Suprapubic skin (tissue), 4 donors: ENCODE measurements at regions not wholly inside any gene's neighbourhood (a gene's known extent, or its start where the extent isn't known, plus 50 kb on each side); places are given as distances from the start of the nearest gene placed in this dataset.
"Not testable (repeated sequence)": the region's sequence is repeated elsewhere in the genome, so short reads cannot be mapped to it uniquely, and the experiment has no call there.

Experiments
- DNase-seq, 2 donors: peaks; one replicate each; pipeline ENCODE4 v3.0.0-alpha.2; 2019; ENCODE audit warnings: low spot score in 2 of 2
- H3K27ac ChIP-seq: fragments of 200-600 bp; sonication (generic); one replicate; pipeline ENCODE4 v1.5.1; 2019
- H3K27me3 ChIP-seq: fragments of 200-600 bp; sonication (generic); one replicate; pipeline ENCODE4 v1.5.1; 2019
- H3K36me3 ChIP-seq: fragments of 200-600 bp; sonication (generic); one replicate; pipeline ENCODE4 v1.5.1; 2019
- H3K4me1 ChIP-seq: fragments of 200-600 bp; sonication (generic); one replicate; pipeline ENCODE4 v1.5.1; 2019
- H3K4me3 ChIP-seq: fragments of 200-600 bp; sonication (generic); one replicate; pipeline ENCODE4 v1.5.1; 2019; ENCODE audit warnings: mild to moderate bottlenecking
- H3K9me3 ChIP-seq: fragments of 200-600 bp; sonication (generic); one replicate; pipeline ENCODE4 v1.5.1; 2019
- EP300 ChIP-seq: sonication (generic); formaldehyde crosslinking; IDR thresholded peaks from one replicate; pipeline ENCODE4 v1.6.1; 2017; ENCODE audit warnings: antibody characterized with exemption
- POLR2A ChIP-seq, 2 donors: fragments of 450-650 bp; IDR thresholded peaks; one replicate each; pipeline ENCODE4 v1.6.1; 2017; ENCODE audit warnings: antibody characterized with exemption in 2 of 2, mild to moderate bottlenecking in 2 of 2, moderate library complexity in 2 of 2
- POLR2AphosphoS5 ChIP-seq, 3 donors: sonication (generic); formaldehyde crosslinking; IDR thresholded peaks; one replicate each; pipeline ENCODE4 v1.6.1; 2017; ENCODE audit warnings: antibody characterized with exemption in 3 of 3
- WGBS: methylation state at CpG from one replicate; pipeline ENCODE4 v1.1.5; 2018; 5-methylcytosine and 5-hydroxymethylcytosine counted together
- TF ChIP-seq, protein P1 (sequence below), 2 donors: fragments of 200-600 bp in 1 of 2; fragments of 450-650 bp in 1 of 2; sonication (generic) in 1 of 2; IDR thresholded peaks; one replicate each; pipeline ENCODE4 v1.5.1; 2016 to 2019; ENCODE audit warnings: antibody characterized with exemption in 2 of 2, mild to moderate bottlenecking in 1 of 2, moderate library complexity in 1 of 2

DNA sequence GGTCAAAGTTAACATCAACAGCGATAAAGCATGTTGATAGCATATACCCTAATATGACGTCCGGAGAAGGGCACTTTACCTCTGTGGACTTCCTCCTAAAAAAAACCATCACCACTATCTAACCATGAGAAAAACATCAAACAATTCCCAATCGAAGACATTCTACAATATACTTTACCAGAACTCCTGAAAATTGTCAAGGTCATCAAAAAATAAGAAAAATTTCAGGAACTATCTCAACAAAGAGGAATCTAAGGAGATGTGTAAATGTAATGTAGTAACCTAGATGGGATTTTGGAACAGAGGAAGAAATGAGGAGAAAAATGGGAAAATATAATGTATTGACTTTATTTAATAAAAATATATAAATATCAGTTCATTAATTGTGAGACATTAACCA, 1026.8 kb upstream of the MIR17HG start:
- no peak for DNase-seq
- no peaks in the 10 kb centered on the region for H3K36me3 ChIP-seq
- no peaks in the 10 kb centered on the region for H3K27me3 ChIP-seq
- H3K27ac ChIP-seq: no peak overlapping the region
- H3K9me3 ChIP-seq: no peaks in the 10 kb centered on the region
- H3K4me1 ChIP-seq: no peaks in the 10 kb centered on the region
- TF ChIP-seq POLR2A (IDR thresholded peaks at IDR 0.05): no peak
- TF ChIP-seq, protein P1, sequence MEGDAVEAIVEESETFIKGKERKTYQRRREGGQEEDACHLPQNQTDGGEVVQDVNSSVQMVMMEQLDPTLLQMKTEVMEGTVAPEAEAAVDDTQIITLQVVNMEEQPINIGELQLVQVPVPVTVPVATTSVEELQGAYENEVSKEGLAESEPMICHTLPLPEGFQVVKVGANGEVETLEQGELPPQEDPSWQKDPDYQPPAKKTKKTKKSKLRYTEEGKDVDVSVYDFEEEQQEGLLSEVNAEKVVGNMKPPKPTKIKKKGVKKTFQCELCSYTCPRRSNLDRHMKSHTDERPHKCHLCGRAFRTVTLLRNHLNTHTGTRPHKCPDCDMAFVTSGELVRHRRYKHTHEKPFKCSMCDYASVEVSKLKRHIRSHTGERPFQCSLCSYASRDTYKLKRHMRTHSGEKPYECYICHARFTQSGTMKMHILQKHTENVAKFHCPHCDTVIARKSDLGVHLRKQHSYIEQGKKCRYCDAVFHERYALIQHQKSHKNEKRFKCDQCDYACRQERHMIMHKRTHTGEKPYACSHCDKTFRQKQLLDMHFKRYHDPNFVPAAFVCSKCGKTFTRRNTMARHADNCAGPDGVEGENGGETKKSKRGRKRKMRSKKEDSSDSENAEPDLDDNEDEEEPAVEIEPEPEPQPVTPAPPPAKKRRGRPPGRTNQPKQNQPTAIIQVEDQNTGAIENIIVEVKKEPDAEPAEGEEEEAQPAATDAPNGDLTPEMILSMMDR (IDR thresholded peaks at IDR 0.05): no peak
- no peak for TF ChIP-seq POLR2AphosphoS5 (IDR thresholded peaks at IDR 0.05)
- 84% methylated on average over 4 of the region's 4 CpGs for WGBS
- H3K4me3 ChIP-seq: no peak overlapping the region

DNA sequence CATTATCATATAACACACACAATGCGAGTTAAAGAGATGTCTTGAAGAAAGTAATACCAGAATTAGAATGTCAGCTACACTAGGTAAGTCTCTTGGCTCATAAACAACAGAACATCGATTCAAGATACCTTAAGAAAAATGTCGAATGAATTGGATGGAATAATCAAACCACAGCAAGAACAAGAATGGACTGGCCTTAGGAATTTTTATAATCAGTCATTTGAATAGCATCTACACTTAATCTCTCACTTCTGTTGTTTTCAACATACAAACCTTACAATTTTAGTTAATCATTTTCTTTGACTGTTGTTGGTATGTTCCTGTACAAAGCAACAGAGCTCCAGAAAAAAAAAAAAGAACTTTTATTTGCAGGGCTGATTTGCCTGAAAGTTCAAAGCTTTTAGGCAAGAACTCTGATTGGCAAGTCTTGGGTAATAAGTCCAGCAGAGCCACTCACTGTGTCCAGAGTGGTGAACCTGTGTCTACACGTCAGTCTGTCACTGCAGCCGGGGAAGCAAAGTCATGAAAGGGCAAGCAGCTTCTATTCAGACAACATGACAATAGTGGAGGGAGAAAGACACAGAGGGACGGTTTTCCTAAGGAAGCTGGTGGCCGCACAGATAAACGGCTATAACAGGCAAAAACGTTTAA, 1026.1 kb upstream of the MIR17HG start:
- no peaks in the 10 kb centered on the region for H3K9me3 ChIP-seq
- no peak overlapping the region for H3K27ac ChIP-seq
- WGBS: 67% methylated on average over 9 of the region's 9 CpGs
- H3K4me3 ChIP-seq: no peak overlapping the region
- DNase-seq: no peak
- H3K27me3 ChIP-seq: no peaks in the 10 kb centered on the region
- no peak for TF ChIP-seq POLR2AphosphoS5 (IDR thresholded peaks at IDR 0.05)
- TF ChIP-seq, protein P1 (IDR thresholded peaks at IDR 0.05): no peak
- no peak for TF ChIP-seq EP300
- no peak for TF ChIP-seq POLR2A (IDR thresholded peaks at IDR 0.05)
- no peaks in the 10 kb centered on the region for H3K4me1 ChIP-seq
- H3K36me3 ChIP-seq: no peaks in the 10 kb centered on the region

DNA sequence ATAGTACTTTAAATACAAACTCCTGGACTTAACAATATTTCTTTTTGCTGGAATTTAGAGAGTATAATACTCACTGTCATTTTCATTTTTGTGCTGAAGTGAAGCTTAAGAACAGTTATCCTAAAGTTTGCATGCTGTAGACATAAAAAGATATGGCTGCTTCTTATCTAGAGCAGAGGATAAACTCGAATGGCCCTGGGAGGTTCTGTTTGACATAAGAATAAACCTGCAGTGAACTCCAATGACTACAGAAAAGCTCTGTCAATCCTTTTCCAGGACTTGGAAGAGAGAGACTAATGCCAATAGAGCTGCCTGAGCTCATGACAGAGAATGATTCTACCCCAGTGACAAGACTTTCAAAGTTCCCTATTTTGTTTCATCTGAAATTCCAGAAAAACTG, 1017.8 kb upstream of the MIR17HG start:
- Histone ChIP-seq H3K27me3 (no peaks in the 10 kb centered on the region), H3K4me3 (no peak overlapping the region), H3K9me3 (no peaks in the 10 kb centered on the region), H3K4me1 (no peaks in the 10 kb centered on the region), H3K27ac (no peak overlapping the region), H3K36me3 (no peaks in the 10 kb centered on the region)
- WGBS: 42% methylated on average over 1 of the region's 1 CpG
- no peak for TF ChIP-seq EP300
- TF ChIP-seq, protein P1 (IDR thresholded peaks at IDR 0.05): no peak
- no peak for TF ChIP-seq POLR2AphosphoS5 (IDR thresholded peaks at IDR 0.05)
- no peak for TF ChIP-seq POLR2A (IDR thresholded peaks at IDR 0.05)
- DNase-seq: no peak

DNA sequence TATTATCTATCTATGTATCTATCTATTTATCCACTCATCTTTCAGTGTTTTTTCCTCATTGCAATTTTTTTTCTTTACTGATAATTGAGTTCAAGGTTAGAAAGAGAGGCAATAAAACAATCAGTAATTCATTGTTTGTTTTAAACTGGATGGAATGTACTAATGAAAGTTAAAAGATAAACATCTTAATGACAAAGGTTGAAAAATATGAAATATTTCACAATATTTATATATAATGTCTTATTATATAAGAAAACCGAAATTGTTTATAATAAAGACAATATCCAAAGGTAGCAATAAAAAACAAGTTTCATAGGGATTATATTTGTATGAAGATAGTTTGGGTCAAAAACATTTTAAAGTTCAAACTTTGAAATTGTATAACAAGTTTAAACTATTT, 1015.5 kb upstream of the MIR17HG start:
- H3K4me1 ChIP-seq: no peaks in the 10 kb centered on the region
- H3K4me3 ChIP-seq: no peak overlapping the region
- no peak overlapping the region for H3K27ac ChIP-seq
- no peaks in the 10 kb centered on the region for H3K9me3 ChIP-seq
- no peak for DNase-seq
- TF ChIP-seq POLR2AphosphoS5 (IDR thresholded peaks at IDR 0.05) (no peak), EP300 (no peak), POLR2A (IDR thresholded peaks at IDR 0.05) (no peak)
- TF ChIP-seq, protein P1 (IDR thresholded peaks at IDR 0.05): no peak
- WGBS: 83% methylated on average over 1 of the region's 1 CpG
- no peaks in the 10 kb centered on the region for H3K36me3 ChIP-seq
- H3K27me3 ChIP-seq: no peaks in the 10 kb centered on the region

DNA sequence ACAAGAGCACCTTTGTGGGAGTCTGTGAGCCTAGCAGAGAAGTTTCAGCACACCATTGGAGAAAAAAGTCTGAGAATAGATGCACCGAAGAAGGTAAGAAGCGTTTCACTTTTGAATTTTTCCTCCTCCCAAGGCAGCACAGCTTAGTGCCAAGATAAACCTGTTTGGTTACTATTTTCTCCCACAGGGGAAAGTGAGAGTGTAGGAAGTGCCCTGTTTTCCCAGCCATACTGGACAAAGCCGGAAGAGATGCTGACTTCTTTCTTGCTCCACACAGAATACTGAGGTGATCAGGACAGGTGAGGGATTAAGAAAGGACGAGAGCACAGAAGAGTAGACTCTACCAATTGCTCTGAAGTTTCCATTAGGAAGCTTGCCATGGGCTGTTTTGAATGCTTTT, 1011.0 kb upstream of the MIR17HG start:
- Histone ChIP-seq H3K4me1 (no peaks in the 10 kb centered on the region), H3K27ac (no peak overlapping the region), H3K4me3 (no peak overlapping the region), H3K27me3 (no peaks in the 10 kb centered on the region), H3K36me3 (no peaks in the 10 kb centered on the region), H3K9me3 (no peaks in the 10 kb centered on the region)
- 45% methylated on average over 4 of the region's 4 CpGs for WGBS
- TF ChIP-seq EP300 (no peak), POLR2A (IDR thresholded peaks at IDR 0.05) (no peak), POLR2AphosphoS5 (IDR thresholded peaks at IDR 0.05) (no peak)
- TF ChIP-seq, protein P1 (IDR thresholded peaks at IDR 0.05): no peak
- no peak for DNase-seq

DNA sequence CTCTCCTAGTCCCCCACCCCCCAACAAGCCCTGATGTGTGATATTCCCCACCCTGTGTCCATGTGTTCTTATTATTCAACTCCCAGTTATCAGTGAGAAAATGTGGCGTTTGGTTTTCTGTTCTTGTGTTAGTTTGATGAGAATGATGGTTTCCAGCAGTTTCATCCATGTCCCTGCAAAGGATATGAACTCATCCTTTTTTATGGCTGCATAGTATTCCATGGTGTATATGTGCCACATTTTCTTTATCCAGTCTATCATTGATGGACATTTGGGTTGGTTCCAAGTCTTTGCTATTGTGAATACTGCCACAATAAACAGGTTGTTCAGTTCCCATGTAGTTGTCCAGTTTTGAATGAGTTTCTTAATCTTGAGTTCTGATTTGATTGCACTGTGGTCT, 1006.1 kb upstream of the MIR17HG start:
- H3K4me3 ChIP-seq, H3K9me3 ChIP-seq, H3K27me3 ChIP-seq, DNase-seq, H3K36me3 ChIP-seq, H3K27ac ChIP-seq, H3K4me1 ChIP-seq: not testable (repeated sequence)
- WGBS: 81% methylated on average over 1 of the region's 1 CpG

DNA sequence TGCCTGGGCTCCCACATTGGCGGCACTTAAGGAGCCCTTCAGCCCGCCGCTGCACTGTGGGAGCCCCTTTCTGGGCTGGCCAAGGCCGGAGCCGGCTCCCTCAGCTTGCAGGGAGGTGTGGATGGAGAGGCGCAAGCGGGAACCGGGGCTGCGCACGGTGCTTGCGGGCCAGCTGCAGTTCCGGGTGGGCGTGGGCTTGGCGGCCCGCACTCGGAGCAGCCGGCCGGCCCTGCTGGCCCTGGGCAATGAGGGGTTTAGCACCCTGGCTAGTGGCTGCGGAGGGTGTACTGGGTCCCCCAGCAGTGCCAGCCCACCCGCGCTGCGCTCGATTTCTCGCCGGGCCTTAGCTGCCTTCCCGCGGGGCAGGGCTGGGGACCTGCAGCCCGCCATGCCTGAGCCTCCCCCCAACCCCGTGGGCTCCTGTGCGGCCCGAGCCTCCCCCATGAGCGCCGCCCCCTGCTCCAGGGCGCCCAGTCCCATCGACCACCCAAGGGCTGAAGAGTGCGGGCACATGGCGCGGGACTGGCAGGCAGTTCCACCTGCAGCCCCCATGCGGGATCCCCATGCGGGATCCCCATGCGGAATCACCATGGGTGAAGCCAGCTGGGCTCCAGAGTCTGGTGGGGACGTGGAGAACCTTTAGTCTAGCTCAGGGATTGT, 998.9 kb upstream of the MIR17HG start:
- not testable (repeated sequence) for H3K27me3 ChIP-seq, H3K4me3 ChIP-seq, H3K27ac ChIP-seq, H3K4me1 ChIP-seq, H3K36me3 ChIP-seq, DNase-seq, H3K9me3 ChIP-seq
- 74% methylated on average over 4 of the region's 42 CpGs for WGBS
